Parathyroid adenoma (tissue), 2 donors: ENCODE measurements at regions not wholly inside any gene's neighbourhood (a gene's known extent, or its start where the extent isn't known, plus 50 kb on each side); places are given as distances from the start of the nearest gene placed in this dataset.

ENCODE experiments used
- H2AFZ ChIP-seq: fragments of 300-600 bp; sonication (generic); one replicate; pipeline ENCODE4 v1.7.0; 2017; ENCODE audit warnings: antibody characterized with exemption, mild to moderate bottlenecking
- H3K27ac ChIP-seq: fragments of 300-600 bp; sonication (generic); one replicate; pipeline ENCODE4 v1.7.0; 2017
- H3K27me3 ChIP-seq: fragments of 300-600 bp; sonication (generic); one replicate; pipeline ENCODE4 v1.7.0; 2017; ENCODE audit warnings: low read length; ENCODE audit not compliant: control insufficient read depth, insufficient read depth
- H3K36me3 ChIP-seq: fragments of 300-600 bp; sonication (generic); one replicate; pipeline ENCODE4 v1.7.0; 2017; ENCODE audit warnings: low read length; ENCODE audit not compliant: control insufficient read depth, insufficient read depth
- H3K4me1 ChIP-seq: fragments of 300-600 bp; sonication (generic); one replicate; pipeline ENCODE4 v1.7.0; 2017; ENCODE audit warnings: control low read depth
- H3K4me2 ChIP-seq: fragments of 300-600 bp; sonication (generic); one replicate; pipeline ENCODE4 v1.7.0; 2017; ENCODE audit warnings: low read length
- H3K4me3 ChIP-seq: fragments of 300-600 bp; sonication (generic); one replicate; pipeline ENCODE4 v1.7.0; 2017; ENCODE audit warnings: low read depth, low read length
- H3K79me2 ChIP-seq: fragments of 300-600 bp; sonication (generic); one replicate; pipeline ENCODE4 v1.7.0; 2017; ENCODE audit warnings: control low read depth
- H3K9ac ChIP-seq: fragments of 300-600 bp; sonication (generic); one replicate; pipeline ENCODE4 v1.7.0; 2017; ENCODE audit warnings: mild to moderate bottlenecking
- H3K9me3 ChIP-seq: fragments of 300-600 bp; sonication (generic); one replicate; pipeline ENCODE4 v1.7.0; 2017; ENCODE audit warnings: low read length; ENCODE audit not compliant: control insufficient read depth
- CTCF ChIP-seq: fragments of 300-600 bp; sonication (generic); IDR thresholded peaks from one replicate; pipeline ENCODE4 v1.7.0; 2017; ENCODE audit warnings: antibody characterized with exemption, mild to moderate bottlenecking
- donor health status: primary hyperparathyroidism.

- Histone ChIP-seq H3K27me3 (no peaks in the 10 kb centered on the region), H3K9ac (no peak overlapping the region), H3K79me2 (no peaks in the 10 kb centered on the region), H3K4me3 (no peak overlapping the region), H3K9me3 (no peaks in the 10 kb centered on the region), H3K27ac (no peak overlapping the region), H3K4me1 (no peaks in the 10 kb centered on the region), H2AFZ (no peak overlapping the region), H3K36me3 (no peaks in the 10 kb centered on the region), H3K4me2 (no peak overlapping the region)
- TF ChIP-seq CTCF = no peak
Observed at GRCh38 chr5:168092209-168093185, 198.9 kb upstream of the WWC1 start.

- Histone ChIP-seq H3K9me3 (no peaks in the 10 kb centered on the region), H3K4me3 (no peak overlapping the region), H3K4me1 (no peaks in the 10 kb centered on the region), H3K36me3 (no peaks in the 10 kb centered on the region), H3K27me3 (no peaks in the 10 kb centered on the region), H3K4me2 (no peak overlapping the region), H3K9ac (no peak overlapping the region), H2AFZ (no peak overlapping the region), H3K27ac (no peak overlapping the region), H3K79me2 (no peaks in the 10 kb centered on the region)
- no peak for TF ChIP-seq CTCF
Observed at GRCh38 chr5:168093200-168093910, 198.1 kb upstream of the WWC1 start.

- Histone ChIP-seq H3K36me3 (no peaks in the 10 kb centered on the region), H2AFZ (no peak overlapping the region), H3K4me3 (no peak overlapping the region), H3K4me1 (no peaks in the 10 kb centered on the region), H3K27me3 (no peaks in the 10 kb centered on the region), H3K4me2 (no peak overlapping the region), H3K9me3 (no peaks in the 10 kb centered on the region), H3K27ac (no peak overlapping the region), H3K9ac (no peak overlapping the region), H3K79me2 (no peaks in the 10 kb centered on the region)
- no peak for TF ChIP-seq CTCF
Observed at GRCh38 chr5:168096525-168096924, 194.9 kb upstream of the WWC1 start.

GRCh38 chr5:168097876-168098653 lies 193.4 kb upstream of the WWC1 start:
- Histone ChIP-seq H3K79me2 (no peaks in the 10 kb centered on the region), H3K4me1 (no peaks in the 10 kb centered on the region), H2AFZ (no peak overlapping the region), H3K4me3 (no peak overlapping the region), H3K9ac (no peak overlapping the region), H3K27ac (no peak overlapping the region), H3K27me3 (no peaks in the 10 kb centered on the region), H3K4me2 (no peak overlapping the region), H3K36me3 (no peaks in the 10 kb centered on the region), H3K9me3 (no peaks in the 10 kb centered on the region)
- TF ChIP-seq CTCF = no peak
